GM06990 (cell line): ENCODE measurements at regions not wholly inside any gene's neighbourhood (a gene's known extent, or its start where the extent isn't known, plus 50 kb on each side); places are given as distances from the start of the nearest gene placed in this dataset.
"Not testable (repeated sequence)": the region's sequence is repeated elsewhere in the genome, so short reads cannot be mapped to it uniquely, and the experiment has no call there.

ENCODE experiments used
- DNase-seq: peaks from one replicate; pipeline ENCODE4 v3.0.0-alpha.2; 2011; ENCODE audit not compliant: insufficient read length; ENCODE audit errors: extremely low read depth
- H3K27me3 ChIP-seq: replicated peaks from 2 replicates; pipeline ENCODE4 v1.6.0; 2011; ENCODE audit warnings: low read length; ENCODE audit not compliant: control insufficient read depth, insufficient read depth
- H3K36me3 ChIP-seq: 2 replicates; pipeline ENCODE4 v1.5.1; 2011; ENCODE audit warnings: low read length; ENCODE audit not compliant: control insufficient read depth, insufficient read depth
- H3K4me3 ChIP-seq: replicated peaks from 2 replicates; pipeline ENCODE4 v1.5.1; 2011; ENCODE audit warnings: low read depth, mild to moderate bottlenecking, control low read depth, low read length
- TF ChIP-seq, protein P1 (sequence below): IDR thresholded peaks from 2 replicates; pipeline ENCODE4 v1.5.1; 2011; ENCODE audit warnings: low read length, control low read depth, mild to moderate bottlenecking, inconsistent platforms; ENCODE audit not compliant: insufficient read depth, poor library complexity, severe bottlenecking

DNA sequence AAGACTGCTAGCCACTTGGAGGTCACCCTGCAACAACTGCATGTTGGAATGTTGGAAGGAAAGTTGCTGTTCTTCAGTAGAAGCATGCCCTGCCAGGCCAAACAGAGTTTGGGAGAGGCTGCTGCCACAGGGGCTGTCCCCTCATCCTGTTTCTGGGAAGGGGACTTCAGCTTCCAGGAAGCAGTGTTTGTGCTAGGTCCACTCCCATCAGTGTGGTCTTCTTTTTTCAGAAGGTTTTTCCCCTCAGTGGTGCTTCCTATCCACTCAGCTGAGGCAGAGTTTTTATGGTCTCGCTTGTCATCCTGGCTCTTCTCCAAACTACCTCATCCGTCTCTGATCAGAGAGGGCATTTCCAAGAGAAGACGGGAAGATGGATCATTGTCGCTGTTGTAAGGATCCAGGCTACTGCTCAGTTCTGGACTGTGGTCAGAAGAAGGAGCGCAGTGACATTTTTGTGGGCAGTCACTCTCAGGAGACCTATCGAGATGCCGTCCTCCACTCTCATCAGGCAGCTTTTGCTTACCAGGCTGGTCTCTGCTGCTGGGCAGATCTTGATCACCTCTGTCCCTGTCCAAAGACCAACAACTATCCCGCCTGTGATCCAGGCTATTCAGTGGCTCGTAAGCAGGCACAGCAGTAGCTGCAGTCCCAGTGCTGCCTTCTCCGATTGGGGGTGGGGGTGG is 97.8 kb upstream of the C5orf63 start:
- no peak for DNase-seq
- Histone ChIP-seq H3K36me3 (no peaks in the 10 kb centered on the region), H3K4me3 (no peak overlapping the region), H3K27me3 (no peaks in the 10 kb centered on the region)
- TF ChIP-seq, protein P1, sequence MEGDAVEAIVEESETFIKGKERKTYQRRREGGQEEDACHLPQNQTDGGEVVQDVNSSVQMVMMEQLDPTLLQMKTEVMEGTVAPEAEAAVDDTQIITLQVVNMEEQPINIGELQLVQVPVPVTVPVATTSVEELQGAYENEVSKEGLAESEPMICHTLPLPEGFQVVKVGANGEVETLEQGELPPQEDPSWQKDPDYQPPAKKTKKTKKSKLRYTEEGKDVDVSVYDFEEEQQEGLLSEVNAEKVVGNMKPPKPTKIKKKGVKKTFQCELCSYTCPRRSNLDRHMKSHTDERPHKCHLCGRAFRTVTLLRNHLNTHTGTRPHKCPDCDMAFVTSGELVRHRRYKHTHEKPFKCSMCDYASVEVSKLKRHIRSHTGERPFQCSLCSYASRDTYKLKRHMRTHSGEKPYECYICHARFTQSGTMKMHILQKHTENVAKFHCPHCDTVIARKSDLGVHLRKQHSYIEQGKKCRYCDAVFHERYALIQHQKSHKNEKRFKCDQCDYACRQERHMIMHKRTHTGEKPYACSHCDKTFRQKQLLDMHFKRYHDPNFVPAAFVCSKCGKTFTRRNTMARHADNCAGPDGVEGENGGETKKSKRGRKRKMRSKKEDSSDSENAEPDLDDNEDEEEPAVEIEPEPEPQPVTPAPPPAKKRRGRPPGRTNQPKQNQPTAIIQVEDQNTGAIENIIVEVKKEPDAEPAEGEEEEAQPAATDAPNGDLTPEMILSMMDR = no peak

DNA sequence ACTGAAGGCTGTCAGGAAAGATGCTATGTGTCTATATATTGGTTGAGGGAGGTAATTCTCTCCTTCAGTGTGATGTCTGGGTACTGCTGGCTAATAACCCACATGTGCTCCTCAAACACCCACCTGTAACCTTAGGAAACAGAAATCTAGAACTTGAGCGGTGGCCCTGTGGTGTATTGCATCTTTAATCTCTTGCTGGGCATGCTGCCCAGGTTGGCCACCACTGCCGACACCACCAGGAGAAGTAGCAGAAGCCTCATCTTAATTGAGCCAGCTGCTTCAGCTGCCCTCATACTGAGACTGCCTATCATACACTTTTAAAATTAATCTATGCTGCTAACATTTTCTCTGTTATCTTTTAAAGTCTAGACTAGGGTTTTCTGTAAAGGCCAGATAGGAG is 103.5 kb upstream of the C5orf63 start:
- no peak for DNase-seq
- no peak overlapping the region for H3K4me3 ChIP-seq
- TF ChIP-seq, protein P1 = no peak
- no peaks in the 10 kb centered on the region for H3K36me3 ChIP-seq
- H3K27me3 ChIP-seq = no peaks in the 10 kb centered on the region

DNA sequence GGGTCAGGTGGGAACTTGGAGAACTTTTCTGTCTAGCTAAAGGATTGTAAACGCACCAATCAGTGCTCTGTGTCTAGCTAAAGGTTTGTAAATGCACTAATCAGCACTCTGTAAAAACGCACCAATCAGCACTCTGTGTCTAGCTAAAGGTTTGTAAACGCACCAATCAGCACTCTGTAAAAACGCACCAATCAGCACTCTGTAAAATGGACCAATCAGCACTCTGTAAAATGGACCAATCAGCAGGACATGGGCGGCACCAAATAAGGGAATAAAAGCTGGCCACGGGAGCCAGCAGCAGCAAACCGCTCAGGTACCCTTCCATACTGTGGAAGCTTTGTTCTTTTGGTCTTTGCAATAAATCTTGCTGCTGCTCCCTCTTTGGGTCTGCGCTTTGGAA is 108.0 kb upstream of the MEGF10 start:
- not testable (repeated sequence) for H3K4me3 ChIP-seq, H3K27me3 ChIP-seq, H3K36me3 ChIP-seq, DNase-seq

DNA sequence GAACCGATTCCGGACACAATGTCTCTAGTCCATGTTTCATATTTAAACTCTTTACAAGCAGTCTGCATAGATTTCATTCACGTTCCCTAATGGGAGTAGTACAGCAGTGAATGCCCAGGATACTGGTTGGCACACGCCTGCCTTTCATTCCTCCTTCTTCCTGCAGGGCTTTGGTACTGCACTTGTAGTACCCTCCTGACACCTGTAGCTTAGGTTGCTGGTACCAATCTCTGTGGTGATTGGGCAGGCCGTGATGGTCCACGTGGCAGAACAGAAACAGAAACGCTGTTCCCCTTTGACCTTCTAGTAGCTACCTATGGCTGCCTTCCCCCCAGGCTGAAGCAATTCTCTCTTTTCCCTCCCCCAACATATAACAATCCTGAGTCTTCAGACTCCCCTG is 107.3 kb upstream of the MEGF10 start:
- no peak overlapping the region for H3K4me3 ChIP-seq
- TF ChIP-seq, protein P1 = no peak
- no peak for DNase-seq
- H3K36me3 ChIP-seq = no peaks in the 10 kb centered on the region
- no peaks in the 10 kb centered on the region; the same call in none of the 2 replicates for H3K27me3 ChIP-seq

DNA sequence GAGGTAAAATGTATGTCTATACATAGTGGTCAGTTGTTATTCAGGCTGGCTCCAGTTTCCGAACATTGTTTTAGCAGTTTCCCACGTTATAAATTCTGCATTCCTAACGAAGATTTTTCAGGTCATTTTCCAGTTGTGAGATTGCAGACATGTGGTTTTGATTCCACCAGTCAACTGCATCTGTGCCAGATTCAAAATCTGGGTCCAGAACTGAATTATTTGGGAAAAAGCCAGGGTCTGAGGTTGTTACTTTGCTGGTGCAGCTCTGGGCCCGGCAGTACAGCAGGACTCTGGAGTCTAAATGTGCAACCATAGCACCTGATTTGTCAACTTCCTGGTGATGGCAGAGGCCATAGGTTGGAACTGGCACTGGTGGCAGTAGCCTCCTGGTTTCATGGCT is 105.7 kb upstream of the MEGF10 start:
- Histone ChIP-seq H3K4me3 (no peak overlapping the region), H3K27me3 (no peaks in the 10 kb centered on the region; the same call in none of the 2 replicates), H3K36me3 (no peaks in the 10 kb centered on the region)
- no peak for DNase-seq
- TF ChIP-seq, protein P1 = no peak

DNA sequence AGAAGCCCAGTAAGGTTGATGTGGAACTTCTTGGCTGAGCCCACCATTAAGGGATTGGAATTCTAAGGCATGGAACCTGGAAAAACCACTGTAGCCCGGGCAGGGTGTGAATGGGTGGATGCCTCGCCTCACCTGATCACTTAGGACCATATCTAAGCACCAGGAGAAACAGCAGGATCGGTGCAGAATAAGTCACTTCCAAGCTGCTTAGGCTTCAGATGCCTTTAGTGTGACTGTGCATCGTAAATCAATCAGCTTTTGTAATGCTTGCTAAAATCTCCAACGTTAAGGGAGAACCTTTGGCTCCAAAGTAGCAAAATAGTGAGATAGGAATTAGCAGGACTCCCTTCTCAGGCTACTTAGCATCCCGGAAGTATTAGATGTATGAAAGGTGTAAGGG is 103.9 kb upstream of the MEGF10 start:
- Histone ChIP-seq H3K27me3 (no peaks in the 10 kb centered on the region; the same call in none of the 2 replicates), H3K4me3 (no peak overlapping the region), H3K36me3 (no peaks in the 10 kb centered on the region)
- TF ChIP-seq, protein P1 = no peak
- DNase-seq = no peak
